ENCODE measurements at regions not wholly inside any gene's neighbourhood (a gene's known extent, or its start where the extent isn't known, plus 50 kb on each side); places are given as distances from the start of the nearest gene placed in this dataset.
A peak's percentile ranks its signal among the peaks of the same experiment; 100 is the strongest.
"Not testable (repeated sequence)": the region's sequence is repeated elsewhere in the genome, so short reads cannot be mapped to it uniquely, and the experiment has no call there.

DNA sequence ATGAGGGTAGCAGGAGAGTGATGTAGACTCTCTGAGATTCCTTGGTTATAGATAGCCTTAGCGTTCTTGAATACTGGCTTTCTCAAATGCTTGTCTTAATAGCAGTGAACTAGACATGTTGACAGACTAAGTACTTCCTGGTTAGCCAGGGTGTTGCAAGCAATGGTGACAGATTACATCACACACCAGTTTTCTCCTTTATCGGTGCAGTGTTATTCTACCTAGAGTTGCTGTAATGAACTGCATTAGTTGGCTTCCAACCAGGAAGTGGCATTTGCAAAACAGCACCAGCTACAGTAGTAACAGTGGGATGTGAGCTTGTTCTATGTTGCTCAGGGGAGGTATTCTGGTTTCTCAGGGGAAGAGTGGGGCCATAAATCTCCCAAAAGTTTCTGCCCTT, 582.2 kb upstream of the DDX18 start:
- peak; percentile 53 for DNase-seq

DNA sequence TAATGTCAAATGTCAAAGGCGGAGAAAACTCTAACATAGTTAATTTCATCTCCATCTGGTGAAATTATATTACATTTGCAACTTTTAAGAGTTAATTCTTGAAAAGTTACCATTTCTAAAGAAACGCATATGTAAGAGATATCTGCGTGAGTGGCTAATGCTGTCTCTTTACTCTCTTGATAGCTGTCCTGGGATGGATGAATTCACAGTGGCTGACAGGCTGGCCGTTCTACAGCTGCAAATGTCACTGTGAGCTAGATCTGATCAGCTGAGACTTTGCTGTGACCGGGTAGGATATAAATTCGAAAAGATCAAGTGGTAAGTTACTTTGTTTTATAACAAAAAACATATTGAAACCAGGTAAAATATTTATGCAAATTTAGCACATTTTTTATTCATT, 557.1 kb upstream of the DDX18 start:
- no peak for DNase-seq

DNA sequence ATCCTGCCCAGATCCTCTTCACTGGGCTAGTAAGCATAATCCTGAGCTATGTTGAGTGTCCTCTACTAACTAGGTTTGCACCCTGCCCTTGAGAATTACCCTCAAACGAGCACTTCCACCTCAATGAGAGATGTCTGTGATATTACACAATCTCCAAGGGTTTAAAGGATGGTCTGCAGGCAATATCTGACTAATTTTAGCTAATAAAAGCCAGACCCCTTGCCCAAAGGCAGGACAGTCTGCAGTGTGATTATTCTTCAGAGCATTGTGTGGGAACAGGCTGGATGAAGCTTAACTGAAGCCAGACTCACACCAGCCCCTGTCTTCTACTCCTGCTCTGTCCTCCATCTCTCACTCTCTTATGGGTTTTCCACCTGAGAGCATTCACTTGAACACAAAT, 544.9 kb upstream of the DDX18 start:
- DNase-seq: no peak

- no peak for DNase-seq
Measured at GRCh38 chr2:117271631-117272030, 542.9 kb upstream of the DDX18 start.

- DNase-seq: no peak
Measured at GRCh38 chr2:117273009-117273671, 541.4 kb upstream of the DDX18 start.

DNA sequence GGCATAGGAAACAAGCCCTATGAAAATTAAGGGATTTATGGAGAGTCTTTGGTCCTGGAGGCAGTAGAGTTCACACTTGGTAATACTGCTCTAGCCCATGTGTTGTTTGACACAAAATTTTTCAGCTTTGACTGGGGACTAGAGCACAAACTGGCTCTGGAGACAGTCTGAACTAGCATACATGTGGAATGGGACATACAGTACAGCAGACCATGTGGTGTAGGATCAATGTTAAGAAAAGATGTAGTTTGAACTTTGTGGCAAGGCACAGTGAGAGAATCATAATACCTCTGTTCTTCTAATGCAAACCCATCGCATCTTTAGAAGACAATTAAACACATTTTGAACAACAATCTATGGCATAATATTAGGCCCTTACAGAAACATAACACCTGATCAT, 521.5 kb upstream of the DDX18 start:
- no peak for DNase-seq

DNA sequence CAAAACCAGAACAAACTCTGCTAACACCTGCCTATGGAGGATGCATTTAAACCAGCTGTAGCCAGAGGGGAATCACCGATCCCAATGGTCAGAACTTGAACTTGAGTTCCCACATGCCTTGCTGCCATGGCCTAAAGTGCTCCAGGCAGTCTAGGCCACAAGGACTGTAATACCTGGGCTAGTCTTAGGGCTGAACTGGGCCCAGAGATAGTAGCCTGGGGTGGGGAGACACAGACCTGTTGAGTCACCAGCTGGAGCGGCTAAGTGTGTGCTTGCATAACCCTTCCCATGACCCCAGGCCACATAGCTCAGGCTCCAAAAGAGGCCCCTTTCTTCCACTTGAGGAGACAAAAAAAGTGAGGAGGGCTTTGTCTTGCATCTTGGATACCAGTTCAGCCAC, 515.0 kb upstream of the DDX18 start:
- no peak for DNase-seq

DNA sequence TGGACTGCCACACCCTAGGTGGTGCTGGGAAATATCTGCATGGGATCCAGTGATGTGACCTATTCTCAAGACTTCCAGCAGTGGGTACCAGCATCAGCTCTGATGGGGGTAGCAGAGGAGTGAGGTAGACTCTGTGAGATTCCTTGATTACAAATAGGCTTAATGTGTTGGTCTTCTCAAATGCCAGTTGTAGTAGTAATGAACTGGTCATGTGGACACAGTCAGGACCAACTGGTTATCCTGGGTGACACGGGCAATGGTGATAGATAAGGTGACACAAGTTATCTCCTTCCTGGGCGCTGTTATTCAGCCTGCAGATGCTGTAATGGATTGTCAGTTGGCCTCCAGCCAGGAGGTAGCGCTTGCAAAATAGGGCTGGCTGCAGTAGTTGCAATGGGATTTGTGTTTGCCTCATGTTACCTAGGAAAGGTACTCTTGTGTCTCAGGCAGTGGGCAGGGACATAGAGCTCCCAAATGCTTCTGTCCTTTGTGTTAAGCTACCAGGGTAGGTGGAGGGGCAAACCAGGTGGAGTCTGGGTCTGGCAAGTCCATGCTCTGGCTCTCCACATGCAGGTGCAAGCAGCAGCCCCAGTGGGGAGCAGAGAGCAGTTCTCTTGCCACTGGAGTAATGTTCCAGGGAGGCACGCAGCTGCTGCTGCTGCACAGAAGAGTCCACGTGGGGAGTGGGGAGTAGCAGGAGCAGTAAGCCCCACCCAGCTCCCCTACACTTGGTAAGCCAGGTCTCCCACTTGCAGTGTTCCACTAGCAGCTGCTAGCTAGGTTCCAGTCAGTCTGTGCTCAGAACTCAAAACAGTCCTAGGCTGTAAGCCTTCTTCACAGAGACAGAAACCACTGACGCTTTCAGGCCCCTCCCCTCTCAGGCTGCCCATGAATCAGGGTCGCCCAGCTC, 505.4 kb upstream of the DDX18 start:
- no peak for DNase-seq

DNA sequence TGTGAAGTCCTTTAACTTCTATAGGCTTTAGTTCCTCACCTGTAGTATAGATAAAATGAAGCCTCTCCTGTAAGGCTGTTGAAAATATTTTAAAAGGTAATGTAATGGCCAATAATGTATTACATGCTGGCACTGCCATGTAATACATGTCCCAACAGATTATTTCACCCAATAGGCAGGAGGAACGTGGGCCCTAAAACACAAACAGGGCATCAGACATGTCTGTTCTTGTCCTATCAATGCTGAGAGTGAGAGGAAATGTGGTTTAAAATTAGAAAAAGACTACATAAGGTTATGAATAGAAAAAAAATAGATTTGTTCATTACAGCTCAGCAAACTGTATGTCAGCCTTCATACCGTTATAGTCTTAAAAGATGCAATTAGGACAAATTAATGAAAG, 492.7 kb upstream of the DDX18 start:
- no peak for DNase-seq

- DNase-seq: no peak
Measured at GRCh38 chr2:117323331-117323730, 491.2 kb upstream of the DDX18 start.

DNA sequence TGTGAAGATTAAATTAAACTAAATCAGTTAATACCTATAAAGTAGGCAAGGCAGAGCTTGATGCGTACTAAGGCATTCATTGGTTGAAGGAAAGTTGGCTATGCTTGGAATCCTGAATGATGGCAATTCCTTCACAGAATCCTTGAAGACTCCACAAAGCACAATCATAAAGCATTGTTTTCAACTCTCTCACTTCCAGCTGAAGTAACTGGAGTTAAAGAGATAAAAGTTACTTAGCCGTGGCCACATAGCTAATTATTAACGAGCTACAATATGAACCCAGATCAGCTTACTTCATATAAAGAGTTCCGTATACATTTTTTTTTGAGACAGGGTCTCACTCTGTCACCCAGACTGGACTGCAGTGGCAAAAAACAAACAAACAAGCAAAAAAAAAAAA, 483.9 kb upstream of the DDX18 start:
- DNase-seq: no peak

DNA sequence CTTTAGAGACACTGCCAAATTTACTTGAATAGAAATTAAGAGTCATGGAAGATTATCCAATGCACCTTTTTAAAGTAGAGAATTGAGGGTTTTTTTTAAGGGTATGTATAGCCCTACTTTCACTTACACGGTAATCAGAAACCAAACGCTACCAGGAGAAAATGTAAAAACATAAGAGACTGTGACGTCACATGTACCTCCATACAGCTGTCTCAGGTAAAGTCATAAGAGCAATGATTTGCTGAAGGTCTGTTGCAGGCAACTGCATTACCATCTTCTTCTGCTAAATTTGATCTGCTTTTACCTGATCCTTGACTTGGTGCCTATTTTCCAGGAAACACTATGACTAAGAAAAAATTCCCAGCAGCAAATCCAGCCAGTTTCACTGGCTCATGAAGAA, 478.5 kb upstream of the DDX18 start:
- no peak for DNase-seq

- no peak for DNase-seq
Measured at GRCh38 chr2:117336496-117336895, 478.0 kb upstream of the DDX18 start.

DNA sequence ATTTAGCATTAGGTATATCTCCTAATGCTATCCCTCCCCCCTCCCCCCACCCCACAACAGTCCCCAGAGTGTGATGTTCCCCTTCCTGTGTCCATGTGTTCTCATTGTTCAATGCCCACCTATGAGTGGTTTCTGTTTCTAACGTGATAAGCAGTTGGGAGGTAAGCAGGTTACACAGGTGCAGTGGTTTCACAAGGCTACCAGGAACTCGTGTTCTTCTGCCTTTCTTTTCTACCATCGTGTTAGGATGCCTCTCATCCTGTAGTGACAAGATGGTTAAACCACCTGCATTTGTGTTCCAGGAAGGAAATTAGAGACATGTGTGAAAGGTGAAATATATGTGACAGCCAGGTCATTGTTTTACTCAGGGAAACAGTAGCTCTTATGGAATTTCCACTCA, 476.5 kb upstream of the DDX18 start:
- not testable (repeated sequence) for DNase-seq

DNA sequence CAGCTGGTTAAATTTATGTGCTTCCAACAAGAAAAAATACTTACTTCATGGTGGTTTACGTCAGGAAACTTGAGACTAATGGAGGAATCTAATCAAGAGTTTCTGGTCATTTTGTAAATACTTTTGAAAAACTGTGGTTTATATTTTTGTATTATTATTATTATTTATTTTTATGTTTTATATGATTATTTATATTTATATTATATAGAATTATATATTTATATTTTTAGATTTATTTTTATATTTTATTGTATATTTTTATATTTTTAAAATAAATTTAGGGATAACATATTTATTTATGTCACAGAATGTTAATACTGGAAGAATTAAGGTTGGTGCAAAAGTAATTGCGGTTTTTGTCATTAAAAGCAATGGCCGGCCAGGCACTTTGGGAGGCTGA, 474.5 kb upstream of the DDX18 start:
- no peak for DNase-seq

DNA sequence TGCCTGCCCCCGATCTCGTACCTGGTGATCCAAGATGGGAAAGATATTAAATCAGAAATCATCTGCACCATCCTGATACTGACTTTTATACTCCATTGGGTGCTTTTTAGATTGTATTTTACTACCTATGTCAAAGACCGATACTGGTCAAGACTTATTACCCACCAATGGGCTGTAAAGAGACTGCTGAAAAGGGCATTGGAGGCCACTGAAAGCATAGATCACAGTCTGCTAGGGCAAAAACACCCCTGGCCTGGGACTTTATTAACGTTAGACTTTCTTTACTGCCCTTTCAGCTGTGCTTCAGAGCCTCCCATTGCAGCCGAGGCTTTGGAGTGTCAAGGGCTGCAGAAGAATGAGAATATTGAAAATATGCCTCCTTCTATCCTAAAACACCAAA, 472.8 kb upstream of the DDX18 start:
- no peak for DNase-seq

DNA sequence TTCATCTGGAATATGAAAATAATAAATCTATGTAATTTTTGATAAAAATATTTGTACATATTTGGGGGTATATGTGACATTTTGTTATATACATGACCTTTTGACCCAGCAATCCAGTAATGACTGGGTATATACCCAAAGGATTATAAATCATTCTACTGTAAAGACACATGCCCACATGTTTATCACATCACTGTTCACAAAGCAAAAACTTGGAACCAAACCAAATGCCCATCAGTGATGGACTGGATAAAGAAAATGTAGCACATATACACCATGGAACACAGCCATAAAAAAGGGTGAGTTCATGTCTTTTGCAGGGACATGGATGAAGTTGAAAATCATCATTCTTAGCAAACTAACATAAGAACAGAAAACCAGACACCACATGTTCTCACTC, 472.1 kb upstream of the DDX18 start:
- no peak for DNase-seq

DNA sequence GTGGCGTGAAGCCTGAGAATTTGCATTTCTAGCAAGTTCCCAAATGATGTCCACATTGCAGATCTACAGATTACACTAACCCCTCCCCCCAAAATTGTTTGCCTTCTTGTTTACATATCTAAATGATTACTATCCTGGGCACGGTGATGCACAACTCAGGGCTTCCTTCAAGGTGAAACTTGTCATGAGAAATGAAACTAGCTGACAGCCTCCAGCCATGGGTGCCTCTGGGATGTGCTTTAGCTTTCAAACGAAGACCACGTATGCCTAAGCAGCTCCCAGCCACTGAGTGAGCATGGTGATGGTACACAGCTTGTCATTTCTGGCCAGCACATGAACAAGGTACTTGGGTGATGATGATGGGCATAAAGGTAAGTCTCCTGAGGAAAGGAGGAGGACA, 464.8 kb upstream of the DDX18 start:
- no peak for DNase-seq

DNA sequence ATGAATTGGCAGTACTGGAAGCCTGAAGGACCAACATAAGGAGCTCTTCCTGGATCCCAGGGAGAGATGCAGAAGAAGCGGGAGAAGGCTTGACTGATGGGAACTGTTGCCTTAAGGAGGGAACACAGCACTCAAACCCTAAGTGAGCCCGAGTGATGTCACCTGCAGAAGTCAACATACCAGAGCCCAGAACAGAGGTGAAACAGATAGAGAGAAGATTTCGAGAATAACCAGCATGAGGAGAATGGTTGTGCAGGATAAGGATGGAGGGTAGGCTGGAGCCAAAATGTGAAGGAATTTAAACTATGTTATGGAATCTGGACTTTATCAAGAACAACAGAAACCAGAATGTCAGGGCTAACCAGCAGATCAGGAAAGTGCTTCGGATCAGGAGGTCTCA, 463.1 kb upstream of the DDX18 start:
- DNase-seq: no peak

DNA sequence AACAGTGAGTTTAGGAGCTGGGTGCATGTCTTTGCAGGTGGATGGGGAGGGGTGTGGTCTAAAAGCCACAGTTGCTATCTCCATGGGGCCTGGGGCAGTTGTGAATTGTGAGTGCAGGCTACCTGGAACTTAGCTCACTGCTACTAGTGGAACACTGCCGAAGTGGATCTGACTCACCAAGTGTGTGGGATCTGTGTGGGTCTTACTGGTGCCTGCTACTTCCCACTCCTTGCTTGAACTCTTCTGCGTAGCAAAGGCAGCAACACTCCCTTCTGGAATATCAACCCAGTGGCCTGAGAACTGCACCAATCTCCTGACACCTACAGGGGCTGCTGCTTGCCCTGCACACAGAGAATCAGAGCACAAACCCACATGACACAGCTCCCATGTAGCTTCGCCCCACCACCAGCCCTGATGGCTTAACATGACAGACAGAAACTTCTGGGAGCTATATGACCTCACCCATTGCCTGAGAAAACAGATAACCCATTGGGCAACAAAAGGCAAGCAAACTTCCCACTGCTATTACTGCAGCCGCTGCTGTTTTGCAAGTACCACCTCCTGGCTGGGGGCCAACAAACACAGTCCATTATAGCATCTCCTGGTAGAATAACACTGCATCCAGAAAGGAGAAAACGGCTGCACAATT, 455.1 kb upstream of the DDX18 start:
- DNase-seq: peak; percentile 1

DNA sequence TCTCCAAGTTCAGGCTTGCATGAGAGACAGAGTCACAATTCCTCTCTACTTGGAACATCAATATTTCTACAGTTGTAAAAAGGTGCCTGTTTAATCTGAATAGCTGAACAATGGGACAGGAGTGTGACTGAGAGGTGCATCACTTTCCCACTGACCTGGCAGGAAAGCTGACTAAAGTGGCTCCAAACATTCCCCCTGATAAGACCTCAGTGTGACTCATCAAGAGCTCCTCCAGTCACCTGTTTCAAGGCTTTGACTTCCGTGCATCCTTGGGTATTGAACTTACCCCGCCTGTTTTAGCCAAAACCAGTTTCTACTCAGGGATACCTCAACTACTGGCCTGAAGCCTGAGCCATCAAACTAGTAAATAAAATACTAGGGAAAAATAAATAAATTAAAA, 453.9 kb upstream of the DDX18 start:
- no peak for DNase-seq

- no peak for DNase-seq
Measured at GRCh38 chr2:117378653-117379052, 435.8 kb upstream of the DDX18 start.

DNA sequence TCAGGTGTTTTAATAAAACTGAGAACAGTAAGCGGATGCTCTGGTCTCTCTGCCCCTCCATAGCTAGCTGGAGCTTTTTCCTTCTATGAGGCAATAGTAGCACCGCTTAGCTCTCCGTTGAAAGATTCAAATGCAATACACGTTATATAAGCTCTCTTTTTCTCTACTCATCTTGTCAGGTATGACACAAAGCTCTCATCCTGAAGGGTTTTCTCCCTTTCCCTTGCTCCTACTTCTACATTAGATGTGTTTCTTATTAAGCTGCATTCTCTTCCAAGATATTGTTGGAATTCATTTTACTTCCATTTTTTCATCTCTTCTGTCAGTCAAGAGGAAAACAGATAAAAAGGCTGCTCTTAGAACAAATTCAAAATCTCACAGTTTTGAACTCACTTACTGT, 434.6 kb upstream of the DDX18 start:
- DNase-seq: no peak

DNA sequence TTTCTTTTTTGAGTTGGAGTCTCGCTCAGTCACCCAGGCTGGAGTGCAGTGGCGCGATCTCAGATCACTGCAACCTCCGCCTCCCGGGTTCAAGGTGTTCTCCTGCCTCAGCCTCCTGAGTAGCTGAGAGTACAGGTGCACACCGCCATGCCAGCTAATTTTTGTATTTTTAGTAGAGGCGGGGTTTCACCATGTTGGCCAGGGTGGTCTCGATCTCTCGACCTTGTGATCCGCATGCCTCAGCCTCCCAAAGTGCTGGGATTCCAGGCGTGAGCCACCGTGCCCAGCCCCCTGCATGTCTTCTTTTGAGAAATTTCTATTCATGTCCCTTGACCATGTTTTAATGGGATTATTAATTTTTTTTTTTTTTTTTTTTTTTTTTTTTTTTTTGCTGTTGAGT, 430.5 kb upstream of the DDX18 start:
- DNase-seq: not testable (repeated sequence)
